ENCODE measurements at regions not wholly inside any gene's neighbourhood (a gene's known extent, or its start where the extent isn't known, plus 50 kb on each side); places are given as distances from the start of the nearest gene placed in this dataset.

GRCh38 chr5:13408616-13409015 lies 535.9 kb downstream of the DNAH5 start:
- Histone ChIP-seq H2BK5ac (ENCODE audit: low read depth, low read length, poor library complexity) (no peak overlapping the region), H3K4me2 (ENCODE audit: low read length) (no peak overlapping the region), H3K79me1 (ENCODE audit: low read length) (no peaks in the 10 kb centered on the region), H3K14ac (ENCODE audit: low read length) (no peak overlapping the region), H3K27me3 (ENCODE audit: insufficient read depth, low read length) (no peaks in the 10 kb centered on the region), H3K9ac (ENCODE audit: low read length) (no peak overlapping the region), H3K23ac (ENCODE audit: low read length) (no peak overlapping the region), H3K79me2 (ENCODE audit: control insufficient read depth, insufficient read depth, low read length, poor library complexity) (no peaks in the 10 kb centered on the region), H3K27ac (ENCODE audit: low read depth, low read length) (no peak overlapping the region), H4K91ac (ENCODE audit: low read depth, low read length) (no peak overlapping the region), H2AK5ac (ENCODE audit: low read length) (no peak overlapping the region), H4K8ac (ENCODE audit: low read depth, low read length) (no peak overlapping the region), H2AFZ (ENCODE audit: insufficient read depth, low read length, poor library complexity) (no peak overlapping the region), H3K18ac (ENCODE audit: low read length) (no peak overlapping the region), H2BK120ac (ENCODE audit: insufficient read depth, low read length, poor library complexity) (no peak overlapping the region), H2BK12ac (ENCODE audit: low read length) (no peak overlapping the region), H3K9me3 (ENCODE audit: insufficient read depth, low read depth, low read length) (no peaks in the 10 kb centered on the region), H3K4me1 (ENCODE audit: control insufficient read depth in 1 of 2, insufficient read depth in 2 of 2, low read length in 2 of 2) (no peaks in the 10 kb centered on the region), H3K36me3 (ENCODE audit: control insufficient read depth in 1 of 2, insufficient read depth in 2 of 2, low read length in 2 of 2) (no peaks in the 10 kb centered on the region), H3K4ac (ENCODE audit: low read depth, low read length) (no peak overlapping the region), H4K12ac (ENCODE audit: low read depth, low read length) (no peak overlapping the region), H3K4me3 (ENCODE audit: low read depth, low read length) (no peak overlapping the region)
- no CpG with 5 or more reads among the region's 1 CpG for WGBS (ENCODE audit: extremely low coverage, insufficient coverage, insufficient read length)
- DNase-seq, result no peak

DNA sequence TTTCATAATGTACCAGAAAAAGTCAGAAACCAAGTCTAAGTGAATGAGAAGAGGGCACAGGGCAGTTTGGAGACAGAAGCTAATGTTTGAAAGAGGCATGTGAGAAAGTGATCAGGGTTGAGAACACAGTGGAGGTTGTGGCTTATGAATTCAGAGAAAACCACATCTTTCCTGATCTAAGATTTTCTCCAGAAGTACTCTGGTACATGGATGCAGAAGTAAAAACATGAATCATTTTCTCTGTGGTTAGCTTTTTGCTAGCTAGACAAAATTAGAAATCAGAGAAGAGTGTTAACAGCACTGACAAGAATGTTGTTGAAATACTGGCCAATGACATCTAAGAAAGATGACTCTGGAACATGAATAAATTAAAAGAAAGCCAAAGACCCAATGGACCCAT lies 541.1 kb downstream of the DNAH5 start:
- Histone ChIP-seq H3K4me2 (ENCODE audit: low read length) (no peak overlapping the region), H3K4me3 (ENCODE audit: low read depth, low read length) (no peak overlapping the region), H3K9ac (ENCODE audit: low read length) (no peak overlapping the region), H3K27me3 (ENCODE audit: insufficient read depth, low read length) (no peaks in the 10 kb centered on the region), H2AK5ac (ENCODE audit: low read length) (no peak overlapping the region), H3K79me2 (ENCODE audit: control insufficient read depth, insufficient read depth, low read length, poor library complexity) (no peaks in the 10 kb centered on the region), H4K8ac (ENCODE audit: low read depth, low read length) (no peak overlapping the region), H3K9me3 (ENCODE audit: insufficient read depth, low read depth, low read length) (no peaks in the 10 kb centered on the region), H2BK120ac (ENCODE audit: insufficient read depth, low read length, poor library complexity) (no peak overlapping the region), H2BK5ac (ENCODE audit: low read depth, low read length, poor library complexity) (no peak overlapping the region), H3K18ac (ENCODE audit: low read length) (no peak overlapping the region), H3K14ac (ENCODE audit: low read length) (no peak overlapping the region), H3K79me1 (ENCODE audit: low read length) (no peaks in the 10 kb centered on the region), H4K12ac (ENCODE audit: low read depth, low read length) (no peak overlapping the region), H2BK12ac (ENCODE audit: low read length) (no peak overlapping the region), H3K27ac (ENCODE audit: low read depth, low read length) (no peak overlapping the region), H3K4me1 (ENCODE audit: control insufficient read depth in 1 of 2, insufficient read depth in 2 of 2, low read length in 2 of 2) (no peaks in the 10 kb centered on the region), H2AFZ (ENCODE audit: insufficient read depth, low read length, poor library complexity) (no peak overlapping the region), H3K36me3 (ENCODE audit: control insufficient read depth in 1 of 2, insufficient read depth in 2 of 2, low read length in 2 of 2) (no peaks in the 10 kb centered on the region), H3K23ac (ENCODE audit: low read length) (no peak overlapping the region), H3K4ac (ENCODE audit: low read depth, low read length) (no peak overlapping the region), H4K91ac (ENCODE audit: low read depth, low read length) (no peak overlapping the region)
- DNase-seq, result no peak

DNA sequence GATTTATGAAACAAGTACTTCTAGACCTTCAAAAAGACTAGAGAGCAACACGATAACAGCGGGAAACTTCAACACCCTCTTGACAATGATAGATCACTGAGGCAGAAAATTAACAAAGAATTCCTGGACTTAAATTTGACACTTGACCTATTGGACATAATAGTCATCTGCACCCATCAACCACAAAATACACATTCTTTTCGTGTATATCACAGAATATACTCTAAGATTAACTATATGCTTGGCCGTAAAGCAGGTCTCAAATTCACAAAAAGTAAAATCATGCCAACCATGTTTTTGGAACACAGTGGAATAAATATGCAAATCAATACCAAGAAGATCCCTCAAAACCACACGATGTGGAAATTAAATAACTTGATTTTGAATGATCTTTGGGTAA lies 559.4 kb downstream of the DNAH5 start:
- Histone ChIP-seq H3K27me3 (ENCODE audit: insufficient read depth, low read length) (no peaks in the 10 kb centered on the region), H3K27ac (ENCODE audit: low read depth, low read length) (no peak overlapping the region), H3K4ac (ENCODE audit: low read depth, low read length) (no peak overlapping the region), H3K4me2 (ENCODE audit: low read length) (no peak overlapping the region), H2AFZ (ENCODE audit: insufficient read depth, low read length, poor library complexity) (no peak overlapping the region), H3K79me1 (ENCODE audit: low read length) (no peaks in the 10 kb centered on the region), H4K91ac (ENCODE audit: low read depth, low read length) (no peak overlapping the region), H3K79me2 (ENCODE audit: control insufficient read depth, insufficient read depth, low read length, poor library complexity) (no peaks in the 10 kb centered on the region), H3K18ac (ENCODE audit: low read length) (no peak overlapping the region), H3K4me3 (ENCODE audit: low read depth, low read length) (no peak overlapping the region), H2BK120ac (ENCODE audit: insufficient read depth, low read length, poor library complexity) (no peak overlapping the region), H2BK5ac (ENCODE audit: low read depth, low read length, poor library complexity) (no peak overlapping the region), H3K9ac (ENCODE audit: low read length) (no peak overlapping the region), H3K9me3 (ENCODE audit: insufficient read depth, low read depth, low read length) (peaks cover 2% of the 10 kb centered on the region), H3K36me3 (ENCODE audit: control insufficient read depth in 1 of 2, insufficient read depth in 2 of 2, low read length in 2 of 2) (no peaks in the 10 kb centered on the region), H4K8ac (ENCODE audit: low read depth, low read length) (no peak overlapping the region), H3K4me1 (ENCODE audit: control insufficient read depth in 1 of 2, insufficient read depth in 2 of 2, low read length in 2 of 2) (no peaks in the 10 kb centered on the region), H2BK12ac (ENCODE audit: low read length) (no peak overlapping the region), H3K14ac (ENCODE audit: low read length) (no peak overlapping the region), H4K12ac (ENCODE audit: low read depth, low read length) (no peak overlapping the region), H2AK5ac (ENCODE audit: low read length) (no peak overlapping the region), H3K23ac (ENCODE audit: low read length) (no peak overlapping the region)
- WGBS (ENCODE audit: extremely low coverage, insufficient coverage, insufficient read length), result no CpG with 5 or more reads among the region's 5 CpGs
- DNase-seq, result no peak

DNA sequence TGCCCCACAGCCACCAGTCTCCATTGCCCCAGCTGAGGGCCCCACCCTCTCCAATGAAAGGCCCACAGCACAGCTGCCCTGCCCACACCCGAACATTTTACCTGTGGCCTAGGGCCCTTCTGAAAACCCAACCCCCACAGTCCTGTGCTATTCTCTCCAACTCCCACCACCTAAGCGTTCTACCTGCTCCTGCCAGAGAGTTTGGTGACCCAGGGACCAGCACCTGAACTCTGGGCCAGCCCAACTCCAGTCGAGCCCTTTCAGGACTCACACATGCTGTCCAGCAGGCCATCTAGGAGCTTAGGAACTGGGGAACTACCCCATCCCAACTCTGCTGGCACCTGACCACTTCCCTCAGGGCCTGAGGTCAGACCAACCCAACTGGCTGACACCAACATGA lies 562.3 kb downstream of the DNAH5 start:
- no peaks in the 10 kb centered on the region for H3K9me3 ChIP-seq (ENCODE audit: insufficient read depth, low read depth, low read length)
- no peak overlapping the region for H3K9ac ChIP-seq (ENCODE audit: low read length)
- H4K91ac ChIP-seq (ENCODE audit: low read depth, low read length), result no peak overlapping the region
- no peaks in the 10 kb centered on the region for H3K79me1 ChIP-seq (ENCODE audit: low read length)
- no peaks in the 10 kb centered on the region for H3K4me1 ChIP-seq (ENCODE audit: control insufficient read depth in 1 of 2, insufficient read depth in 2 of 2, low read length in 2 of 2)
- H2BK12ac ChIP-seq (ENCODE audit: low read length), result no peak overlapping the region
- H2BK5ac ChIP-seq (ENCODE audit: low read depth, low read length, poor library complexity), result no peak overlapping the region
- H3K4me2 ChIP-seq (ENCODE audit: low read length), result no peak overlapping the region
- no peak overlapping the region for H2BK120ac ChIP-seq (ENCODE audit: insufficient read depth, low read length, poor library complexity)
- no peak overlapping the region for H3K18ac ChIP-seq (ENCODE audit: low read length)
- WGBS (ENCODE audit: extremely low coverage, insufficient coverage, insufficient read length), result no CpG with 5 or more reads among the region's 3 CpGs
- H2AFZ ChIP-seq (ENCODE audit: insufficient read depth, low read length, poor library complexity), result no peak overlapping the region
- H3K79me2 ChIP-seq (ENCODE audit: control insufficient read depth, insufficient read depth, low read length, poor library complexity), result no peaks in the 10 kb centered on the region
- H4K12ac ChIP-seq (ENCODE audit: low read depth, low read length), result no peak overlapping the region
- no peak overlapping the region for H3K4me3 ChIP-seq (ENCODE audit: low read depth, low read length)
- H3K27ac ChIP-seq (ENCODE audit: low read depth, low read length), result no peak overlapping the region
- no peaks in the 10 kb centered on the region for H3K36me3 ChIP-seq (ENCODE audit: control insufficient read depth in 1 of 2, insufficient read depth in 2 of 2, low read length in 2 of 2)
- no peak overlapping the region for H2AK5ac ChIP-seq (ENCODE audit: low read length)
- no peak for DNase-seq
- H3K23ac ChIP-seq (ENCODE audit: low read length), result no peak overlapping the region
- H4K8ac ChIP-seq (ENCODE audit: low read depth, low read length), result no peak overlapping the region
- H3K14ac ChIP-seq (ENCODE audit: low read length), result no peak overlapping the region
- no peak overlapping the region for H3K4ac ChIP-seq (ENCODE audit: low read depth, low read length)
- no peaks in the 10 kb centered on the region for H3K27me3 ChIP-seq (ENCODE audit: insufficient read depth, low read length)

GRCh38 chr5:13378091-13378490 lies 566.4 kb downstream of the DNAH5 start:
- Histone ChIP-seq H3K4me2 (ENCODE audit: low read length) (no peak overlapping the region), H3K27ac (ENCODE audit: low read depth, low read length) (no peak overlapping the region), H3K4me1 (ENCODE audit: control insufficient read depth in 1 of 2, insufficient read depth in 2 of 2, low read length in 2 of 2) (no peaks in the 10 kb centered on the region), H3K79me2 (ENCODE audit: control insufficient read depth, insufficient read depth, low read length, poor library complexity) (no peaks in the 10 kb centered on the region), H2BK120ac (ENCODE audit: insufficient read depth, low read length, poor library complexity) (no peak overlapping the region), H3K23ac (ENCODE audit: low read length) (no peak overlapping the region), H3K4me3 (ENCODE audit: low read depth, low read length) (no peak overlapping the region), H3K27me3 (ENCODE audit: insufficient read depth, low read length) (no peaks in the 10 kb centered on the region), H3K9me3 (ENCODE audit: insufficient read depth, low read depth, low read length) (no peaks in the 10 kb centered on the region), H3K9ac (ENCODE audit: low read length) (no peak overlapping the region), H4K91ac (ENCODE audit: low read depth, low read length) (no peak overlapping the region), H4K8ac (ENCODE audit: low read depth, low read length) (no peak overlapping the region), H2BK5ac (ENCODE audit: low read depth, low read length, poor library complexity) (no peak overlapping the region), H3K79me1 (ENCODE audit: low read length) (no peaks in the 10 kb centered on the region), H3K14ac (ENCODE audit: low read length) (no peak overlapping the region), H3K4ac (ENCODE audit: low read depth, low read length) (no peak overlapping the region), H3K36me3 (ENCODE audit: control insufficient read depth in 1 of 2, insufficient read depth in 2 of 2, low read length in 2 of 2) (no peaks in the 10 kb centered on the region), H4K12ac (ENCODE audit: low read depth, low read length) (no peak overlapping the region), H2BK12ac (ENCODE audit: low read length) (no peak overlapping the region), H3K18ac (ENCODE audit: low read length) (no peak overlapping the region), H2AFZ (ENCODE audit: insufficient read depth, low read length, poor library complexity) (no peak overlapping the region), H2AK5ac (ENCODE audit: low read length) (no peak overlapping the region)
- DNase-seq, result no peak
- no CpG with 5 or more reads among the region's 4 CpGs for WGBS (ENCODE audit: extremely low coverage, insufficient coverage, insufficient read length)

Data from trophoblast cell (in vitro differentiated cells and primary cell).